Activated naive CD4-positive, alpha-beta T cell (primary cell): ENCODE measurements at regions not wholly inside any gene's neighbourhood (a gene's known extent, or its start where the extent isn't known, plus 50 kb on each side); places are given as distances from the start of the nearest gene placed in this dataset.
"Not testable (repeated sequence)": the region's sequence is repeated elsewhere in the genome, so short reads cannot be mapped to it uniquely, and the experiment has no call there.

ENCODE experiments used
- DNase-seq, 4 experiments: peaks; one replicate each; lab custom pipeline; 2025; lab: John Stamatoyannopoulos, UW

GRCh38 chr2:37758141-37758601, 86.7 kb upstream of the CDC42EP3 start:
- DNase-seq: not testable (repeated sequence)

GRCh38 chr2:37759989-37760388, 88.5 kb upstream of the CDC42EP3 start:
- DNase-seq: not testable (repeated sequence)

GRCh38 chr2:37760471-37760870, 89.0 kb upstream of the CDC42EP3 start:
- no peak for DNase-seq

- DNase-seq: not testable (repeated sequence)
Measured at GRCh38 chr2:37762281-37762680, 90.8 kb upstream of the CDC42EP3 start.

DNA sequence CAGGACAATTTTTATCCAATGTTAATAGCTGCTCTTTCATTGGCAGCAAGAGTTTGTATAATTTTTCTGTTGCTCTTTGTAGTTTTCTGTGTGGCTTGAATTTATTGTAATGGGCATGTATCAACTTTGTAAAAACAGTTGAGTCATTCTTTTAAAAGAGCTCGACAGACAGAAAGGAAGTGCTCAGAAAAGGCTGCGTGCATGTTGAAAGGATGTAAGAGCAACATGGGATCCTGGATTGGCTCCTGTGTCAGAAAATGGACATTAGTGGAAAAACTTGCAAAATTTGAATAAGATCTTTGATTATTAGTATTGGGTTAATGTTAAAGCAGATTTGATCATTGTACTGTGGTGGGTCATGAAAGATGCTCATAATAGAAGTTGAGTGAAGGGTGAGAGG, 93.3 kb upstream of the CDC42EP3 start:
- DNase-seq: no peak

- no peak for DNase-seq
Measured at GRCh38 chr2:37766106-37766505, 94.7 kb upstream of the CDC42EP3 start.

- DNase-seq: no peak
Measured at GRCh38 chr2:37767046-37767445, 95.6 kb upstream of the CDC42EP3 start.

DNA sequence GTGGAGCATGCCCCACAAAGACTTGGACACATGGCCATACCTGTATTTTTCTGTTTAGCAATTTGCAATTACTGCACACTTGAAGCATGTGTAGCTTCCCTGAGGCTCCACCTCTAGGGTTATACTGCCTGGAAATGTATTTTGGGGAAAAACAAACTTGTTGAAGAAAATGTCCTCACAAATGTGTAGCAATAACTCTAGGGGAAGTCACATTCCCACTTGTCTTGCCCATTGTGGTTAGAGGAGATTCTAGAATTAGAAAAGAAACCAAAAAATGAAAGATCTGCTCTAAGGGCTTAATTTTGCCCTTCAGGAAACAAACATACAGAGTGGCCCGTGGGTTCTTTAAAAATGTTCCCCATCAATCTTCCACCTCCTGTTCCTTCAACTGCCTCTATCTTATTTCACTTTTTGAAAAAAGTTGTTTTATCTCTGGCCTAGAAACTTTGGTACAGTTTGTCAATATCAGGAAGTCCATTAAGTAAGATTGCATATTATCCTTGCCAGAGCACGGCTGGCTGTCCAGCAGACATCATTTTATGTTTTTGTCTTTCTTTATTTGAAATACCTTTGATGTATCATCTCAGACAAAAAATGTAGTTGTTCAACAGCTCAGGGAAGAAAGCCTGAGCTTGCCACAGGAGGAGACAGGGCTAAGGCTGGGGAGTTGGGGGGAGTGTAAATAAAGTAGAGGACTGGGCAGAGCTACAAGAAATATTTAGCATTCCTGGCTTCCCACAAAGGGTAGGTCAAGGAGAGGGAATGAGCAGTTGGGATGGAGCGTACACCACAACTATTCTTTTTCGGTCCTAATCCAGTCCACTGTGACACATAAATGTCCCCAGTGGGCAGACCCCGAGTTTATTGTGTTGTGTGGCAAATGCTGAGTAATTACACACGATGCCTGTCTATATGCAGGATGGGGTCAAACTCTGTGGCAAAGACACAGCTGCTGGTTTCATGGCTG, 96.8 kb upstream of the CDC42EP3 start:
- DNase-seq: no peak

GRCh38 chr2:37769551-37769950, 98.1 kb upstream of the CDC42EP3 start:
- DNase-seq: no peak

- no peak for DNase-seq
Measured at GRCh38 chr2:37770797-37771196, 99.4 kb upstream of the CDC42EP3 start.

DNA sequence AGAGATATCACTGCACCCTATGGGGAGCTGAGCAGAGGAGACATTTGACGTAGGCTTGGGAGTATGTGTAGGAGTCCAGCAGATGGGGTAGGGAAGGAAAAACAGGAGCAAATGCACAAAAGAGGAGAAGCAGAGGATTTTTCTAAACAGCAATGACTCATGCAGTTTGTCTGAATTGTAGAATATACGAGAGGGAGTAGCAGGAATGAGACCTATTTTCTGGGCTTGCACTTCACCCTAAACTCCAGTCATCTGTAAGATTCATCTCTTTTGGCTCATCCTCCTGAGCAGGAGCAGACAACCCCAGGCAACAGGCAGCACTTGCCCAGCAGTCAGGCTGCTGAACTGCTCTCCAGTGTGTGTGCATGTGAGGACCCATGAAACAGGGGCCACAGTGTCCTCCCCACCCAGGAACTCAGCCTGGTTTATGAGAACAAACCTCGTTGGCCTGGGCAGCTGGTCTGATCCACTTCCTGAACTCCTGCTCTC, 100.2 kb upstream of the CDC42EP3 start:
- no peak for DNase-seq

DNA sequence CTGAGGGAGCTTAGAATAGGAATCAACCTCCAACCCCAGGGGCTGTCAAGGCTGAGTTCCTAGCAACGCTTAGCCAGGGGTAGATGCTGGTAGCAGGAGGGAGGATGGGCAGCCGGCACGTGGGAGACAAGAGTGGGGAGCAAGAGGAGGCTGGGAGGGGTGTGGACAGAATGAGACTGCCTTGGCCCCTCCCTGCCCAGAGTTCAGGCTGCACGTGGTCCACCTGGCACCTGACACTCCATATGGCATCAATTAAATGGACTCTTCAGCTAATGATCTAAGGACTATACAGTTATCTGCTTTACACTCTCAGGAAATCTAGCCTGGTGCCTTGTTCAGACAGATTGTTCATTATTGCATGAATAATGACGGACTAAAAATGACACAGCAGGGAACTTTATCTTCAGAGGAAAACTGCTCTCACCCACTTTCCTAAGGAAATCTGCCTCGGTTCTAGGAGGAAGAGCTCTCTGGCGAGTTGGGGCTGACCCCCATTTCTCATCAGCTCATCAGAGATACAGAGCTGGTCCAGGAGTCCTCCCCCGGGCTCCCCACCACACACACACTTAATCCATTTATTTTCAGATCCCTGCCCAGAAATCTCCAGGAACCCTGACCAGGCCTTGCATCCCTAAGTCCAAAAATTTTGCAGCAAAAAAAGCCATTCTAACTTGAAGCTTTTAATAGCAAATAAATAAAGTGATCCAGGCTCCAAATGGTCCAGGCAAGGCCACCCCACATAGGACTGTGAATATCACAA, 102.1 kb upstream of the CDC42EP3 start:
- no peak for DNase-seq

- DNase-seq: not testable (repeated sequence)
Measured at GRCh38 chr2:37774171-37774944, 102.9 kb upstream of the CDC42EP3 start.

- DNase-seq: no peak
Measured at GRCh38 chr2:37774976-37775907, 103.8 kb upstream of the CDC42EP3 start.

DNA sequence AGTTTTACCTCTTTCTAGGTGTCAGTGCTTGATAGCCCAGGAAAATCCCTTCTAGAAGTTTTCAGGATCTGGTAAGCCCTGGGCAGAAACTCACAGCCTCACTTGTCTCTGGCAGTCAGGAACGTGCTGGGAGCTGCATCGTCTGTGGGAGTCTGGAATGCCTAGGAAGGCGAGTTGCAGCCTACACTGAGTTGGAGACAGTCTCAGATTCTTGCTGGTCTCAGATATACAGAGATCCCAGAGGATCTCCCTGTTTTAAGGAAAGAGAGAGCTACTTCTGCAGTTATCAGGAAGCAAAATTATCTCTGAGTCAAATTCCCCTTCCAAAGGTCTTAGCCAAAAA, 104.4 kb upstream of the CDC42EP3 start:
- DNase-seq: no peak

- no peak for DNase-seq
Measured at GRCh38 chr2:37776487-37776886, 105.0 kb upstream of the CDC42EP3 start.

DNA sequence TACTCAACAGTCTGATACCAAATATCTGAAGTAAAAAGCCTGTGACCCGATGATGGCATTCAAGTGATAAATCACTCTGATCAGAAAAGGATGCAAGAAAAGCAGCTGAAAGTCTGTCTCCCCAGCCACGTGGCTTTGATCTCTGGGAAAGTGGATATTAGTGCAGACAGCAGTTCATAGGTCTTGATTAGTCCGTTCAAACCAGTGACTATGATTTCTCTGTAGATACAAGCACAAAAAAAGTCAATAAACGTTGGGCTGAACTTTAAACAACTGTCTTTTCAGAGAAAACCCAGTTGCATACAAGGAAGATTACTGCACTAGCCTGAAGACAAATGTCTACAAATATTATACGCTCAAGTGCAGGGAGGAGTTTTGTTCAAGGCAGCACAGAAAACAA, 107.7 kb upstream of the CDC42EP3 start:
- DNase-seq: no peak

GRCh38 chr2:37779611-37780386, 108.4 kb upstream of the CDC42EP3 start:
- no peak for DNase-seq

DNA sequence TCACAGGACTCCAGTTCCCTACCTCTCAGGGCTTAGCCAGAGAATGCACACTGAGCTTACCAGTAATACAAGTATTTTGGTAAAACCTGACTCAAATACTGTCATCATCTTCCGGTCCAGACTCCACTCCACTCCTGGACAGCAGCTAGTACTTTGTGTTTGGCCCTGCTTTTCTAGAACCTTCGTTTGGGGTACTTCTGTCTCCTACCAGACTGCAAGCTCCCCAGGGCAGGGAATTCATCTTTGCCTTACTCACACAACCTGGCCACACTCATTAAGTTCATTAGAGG, 108.9 kb upstream of the CDC42EP3 start:
- no peak for DNase-seq

- DNase-seq: no peak
Measured at GRCh38 chr2:37781028-37781427, 109.6 kb upstream of the CDC42EP3 start.
